Erythroblast (primary cell): ENCODE measurements at regions not wholly inside any gene's neighbourhood (a gene's known extent, or its start where the extent isn't known, plus 50 kb on each side); places are given as distances from the start of the nearest gene placed in this dataset.

Source experiments
- GATA1 ChIP-seq: IDR thresholded peaks from 2 replicates; pipeline ENCODE4 v1.6.1; 2011; ENCODE audit warnings: low read depth, mild to moderate bottlenecking, control low read depth, low read length, moderate library complexity
- POLR2A ChIP-seq: IDR thresholded peaks from 2 replicates; pipeline ENCODE4 v1.6.1; 2011; ENCODE audit warnings: mild to moderate bottlenecking, low read length

DNA sequence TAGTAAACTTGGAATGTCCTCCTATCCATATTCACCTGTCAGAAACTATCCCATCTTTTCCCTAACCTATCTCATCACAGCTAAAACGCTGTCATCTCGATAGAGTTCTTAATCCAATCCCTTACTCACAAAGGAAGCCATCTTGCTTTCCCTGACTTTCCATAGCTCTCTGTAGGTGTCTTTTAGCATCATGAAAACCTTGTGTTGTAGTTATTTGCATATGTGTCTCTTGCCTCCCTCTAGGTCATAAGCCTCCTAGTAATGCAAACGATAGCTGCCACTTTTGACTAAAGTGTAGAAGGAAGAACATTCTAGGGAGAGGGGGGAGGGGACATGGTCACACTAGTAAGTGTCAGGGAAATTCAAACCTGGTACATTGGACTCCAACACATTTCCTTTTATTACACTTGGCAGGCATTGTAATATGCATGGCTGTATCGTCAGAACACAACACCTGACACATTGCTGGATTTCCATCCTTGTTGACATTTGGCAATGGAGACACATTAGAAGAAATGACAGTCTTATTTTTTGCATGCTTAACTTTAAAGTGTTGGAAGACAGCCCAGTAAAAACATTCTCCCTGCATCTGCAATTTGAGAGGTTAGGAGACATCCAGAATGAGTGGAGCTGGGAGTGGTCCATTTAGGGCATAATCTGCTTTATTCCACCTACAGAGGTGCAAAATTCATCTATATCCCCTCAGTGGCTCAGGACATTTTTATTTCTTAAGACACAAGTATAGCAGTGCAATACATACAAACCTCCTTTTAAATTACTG, 283.4 kb downstream of the HAO1 start:
- TF ChIP-seq POLR2A (no peak), GATA1 (no peak)
